LNCaP clone FGC (cell line): ENCODE measurements at regions not wholly inside any gene's neighbourhood (a gene's known extent, or its start where the extent isn't known, plus 50 kb on each side); places are given as distances from the start of the nearest gene placed in this dataset.
A peak's percentile ranks its signal among the peaks of the same experiment; 100 is the strongest.

ENCODE experiments used
- DNase-seq: peaks from one replicate; pipeline ENCODE4 v3.0.0-alpha.2; 2011; ENCODE audit warnings: low read depth
- H3K4me3 ChIP-seq: 2 replicates; pipeline ENCODE4 v1.5.1; 2011; ENCODE audit warnings: mild to moderate bottlenecking, low read depth, low read length, control low read depth
- TF ChIP-seq, protein P1 (sequence below): IDR thresholded peaks from 2 replicates; pipeline ENCODE4 v1.5.1; 2012; ENCODE audit warnings: mild to moderate bottlenecking; ENCODE audit not compliant: control insufficient read depth, insufficient read depth; ENCODE audit errors: extremely low read depth

DNA sequence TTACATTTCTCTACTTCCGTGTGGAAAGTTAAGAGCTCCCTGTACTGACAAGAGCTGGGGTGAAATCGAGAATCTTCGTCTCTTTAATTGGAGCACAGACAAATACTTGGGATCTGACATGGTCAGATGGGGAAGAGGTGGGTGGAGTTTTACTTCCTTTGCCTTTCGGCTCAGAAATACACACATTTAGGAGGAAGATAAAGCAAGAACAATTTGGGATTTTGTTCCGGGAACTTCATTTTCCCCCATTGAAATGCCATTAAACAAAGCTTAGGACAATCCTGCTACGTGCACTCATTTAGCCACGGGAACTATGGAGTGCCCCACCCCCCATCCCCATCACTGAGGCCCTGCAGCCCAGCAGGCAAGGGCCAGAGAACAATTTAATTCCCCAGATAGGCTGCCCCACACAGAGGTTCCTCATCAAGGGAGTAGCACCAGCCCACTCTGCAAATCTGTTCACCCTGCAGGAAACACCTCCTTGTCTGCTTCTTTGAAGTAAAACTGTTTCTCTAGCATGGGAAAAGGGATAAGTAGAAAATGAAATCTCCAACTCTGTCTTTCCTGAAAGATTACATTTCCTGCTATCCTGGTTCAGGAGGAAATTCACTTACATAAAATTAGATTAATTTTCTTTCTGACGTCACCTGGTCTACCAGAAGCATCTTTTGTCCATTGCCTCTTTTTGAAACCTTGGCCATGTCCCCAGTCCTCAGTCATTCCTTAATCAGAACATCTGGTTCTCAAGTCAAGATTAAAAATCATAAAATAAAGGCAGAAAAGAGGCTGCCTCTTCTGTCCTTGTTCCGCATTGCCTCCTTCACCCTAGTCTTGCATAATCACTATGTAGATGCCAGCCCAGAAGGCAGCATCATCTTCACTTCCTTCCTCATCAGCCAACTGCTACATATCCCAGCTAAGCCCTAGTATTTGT lies 206.4 kb downstream of the ENC1 start:
- no peak for DNase-seq
- TF ChIP-seq, protein P1, sequence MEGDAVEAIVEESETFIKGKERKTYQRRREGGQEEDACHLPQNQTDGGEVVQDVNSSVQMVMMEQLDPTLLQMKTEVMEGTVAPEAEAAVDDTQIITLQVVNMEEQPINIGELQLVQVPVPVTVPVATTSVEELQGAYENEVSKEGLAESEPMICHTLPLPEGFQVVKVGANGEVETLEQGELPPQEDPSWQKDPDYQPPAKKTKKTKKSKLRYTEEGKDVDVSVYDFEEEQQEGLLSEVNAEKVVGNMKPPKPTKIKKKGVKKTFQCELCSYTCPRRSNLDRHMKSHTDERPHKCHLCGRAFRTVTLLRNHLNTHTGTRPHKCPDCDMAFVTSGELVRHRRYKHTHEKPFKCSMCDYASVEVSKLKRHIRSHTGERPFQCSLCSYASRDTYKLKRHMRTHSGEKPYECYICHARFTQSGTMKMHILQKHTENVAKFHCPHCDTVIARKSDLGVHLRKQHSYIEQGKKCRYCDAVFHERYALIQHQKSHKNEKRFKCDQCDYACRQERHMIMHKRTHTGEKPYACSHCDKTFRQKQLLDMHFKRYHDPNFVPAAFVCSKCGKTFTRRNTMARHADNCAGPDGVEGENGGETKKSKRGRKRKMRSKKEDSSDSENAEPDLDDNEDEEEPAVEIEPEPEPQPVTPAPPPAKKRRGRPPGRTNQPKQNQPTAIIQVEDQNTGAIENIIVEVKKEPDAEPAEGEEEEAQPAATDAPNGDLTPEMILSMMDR: no peak
- H3K4me3 ChIP-seq: no peak overlapping the region

DNA sequence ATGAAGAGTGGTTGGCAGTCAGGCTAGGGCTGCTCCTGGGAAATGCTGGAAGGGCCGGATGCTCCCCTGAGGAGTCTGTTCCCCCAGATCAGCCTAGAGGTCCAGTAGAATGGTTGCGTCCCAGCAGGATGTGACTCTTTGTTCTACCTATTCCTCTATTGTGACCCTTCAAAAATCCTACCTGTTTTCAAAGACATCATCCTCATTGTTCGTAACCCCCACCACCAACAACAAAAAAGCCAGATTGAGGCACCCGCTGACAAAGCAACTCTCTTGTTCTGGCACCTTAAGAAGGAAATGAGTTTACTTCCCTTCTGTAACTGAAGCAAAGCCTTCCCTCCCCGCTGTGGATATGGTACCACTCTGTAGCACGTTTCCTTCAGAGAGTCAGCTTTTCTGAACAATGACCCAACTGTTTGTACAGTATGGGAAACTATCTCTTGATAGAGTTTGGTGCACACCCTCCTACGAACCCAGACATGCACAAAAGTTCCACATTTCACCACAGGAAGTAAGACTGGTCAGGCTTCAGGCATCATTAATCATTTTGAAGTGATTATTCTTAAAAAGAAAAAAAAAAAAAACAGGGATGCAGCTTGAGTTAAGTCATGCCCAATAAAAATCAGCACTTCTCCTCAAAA lies 207.2 kb downstream of the ENC1 start:
- TF ChIP-seq, protein P1: no peak
- DNase-seq: no peak
- H3K4me3 ChIP-seq: no peak overlapping the region

DNA sequence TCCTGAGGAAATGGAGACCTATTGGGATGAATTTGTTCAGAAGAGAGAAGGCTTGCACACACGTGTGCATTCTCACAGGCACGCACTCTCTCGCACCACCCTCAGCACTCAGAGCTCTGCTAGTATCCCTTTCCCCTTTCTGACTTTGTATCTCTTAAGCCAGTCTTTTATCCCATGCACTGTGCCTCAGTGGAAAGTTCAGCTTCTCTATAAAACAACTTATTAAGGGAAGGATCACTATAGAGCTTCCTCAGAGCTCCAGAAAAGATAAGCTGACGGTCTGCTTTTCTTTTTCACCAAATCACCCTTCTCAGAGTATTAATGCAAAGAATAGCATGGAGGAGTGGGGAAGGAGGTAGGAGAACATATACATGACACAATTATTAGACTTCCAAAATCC lies 207.8 kb downstream of the ENC1 start:
- TF ChIP-seq, protein P1: no peak
- no peak overlapping the region for H3K4me3 ChIP-seq
- no peak for DNase-seq

DNA sequence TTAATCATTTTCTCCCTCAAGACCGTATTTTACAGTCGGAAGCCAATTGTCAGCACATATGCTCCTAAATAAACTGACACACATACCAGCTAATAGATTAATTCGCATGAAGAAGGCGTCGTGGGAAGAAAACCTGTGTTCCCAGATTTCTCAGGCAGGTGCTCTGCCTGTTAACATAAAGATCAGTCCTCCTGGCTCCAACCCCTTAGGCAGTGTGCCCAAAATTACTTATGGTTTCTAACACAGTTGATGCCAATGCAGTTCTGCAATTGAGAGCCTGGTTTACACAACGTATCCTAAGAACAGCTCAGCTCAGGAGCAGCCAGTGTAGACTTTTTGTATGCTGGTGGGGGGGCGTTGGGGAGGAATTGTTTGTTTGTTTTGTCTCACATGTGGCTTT lies 208.3 kb downstream of the ENC1 start:
- TF ChIP-seq, protein P1: no peak
- peak; percentile 36 for DNase-seq
- no peak overlapping the region for H3K4me3 ChIP-seq

DNA sequence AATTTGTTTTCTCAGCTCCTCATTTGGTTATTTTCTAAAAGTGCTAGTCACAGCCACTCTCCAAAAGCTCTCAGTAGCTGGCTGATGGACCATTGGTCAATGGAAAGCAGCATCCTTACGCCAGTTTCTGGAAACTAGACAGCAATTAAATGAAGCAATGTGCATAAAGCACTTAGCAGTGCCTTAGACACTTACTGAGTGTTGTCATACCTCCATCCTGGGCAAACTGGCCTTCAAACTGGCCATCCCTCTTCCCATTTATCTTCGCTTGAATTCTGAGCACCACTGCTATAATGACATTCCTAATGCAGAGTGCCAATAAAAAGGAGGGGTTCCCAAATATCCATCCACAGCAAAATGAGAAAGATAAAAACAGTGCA lies 209.2 kb downstream of the ENC1 start:
- no peak overlapping the region for H3K4me3 ChIP-seq
- TF ChIP-seq, protein P1: no peak
- no peak for DNase-seq

DNA sequence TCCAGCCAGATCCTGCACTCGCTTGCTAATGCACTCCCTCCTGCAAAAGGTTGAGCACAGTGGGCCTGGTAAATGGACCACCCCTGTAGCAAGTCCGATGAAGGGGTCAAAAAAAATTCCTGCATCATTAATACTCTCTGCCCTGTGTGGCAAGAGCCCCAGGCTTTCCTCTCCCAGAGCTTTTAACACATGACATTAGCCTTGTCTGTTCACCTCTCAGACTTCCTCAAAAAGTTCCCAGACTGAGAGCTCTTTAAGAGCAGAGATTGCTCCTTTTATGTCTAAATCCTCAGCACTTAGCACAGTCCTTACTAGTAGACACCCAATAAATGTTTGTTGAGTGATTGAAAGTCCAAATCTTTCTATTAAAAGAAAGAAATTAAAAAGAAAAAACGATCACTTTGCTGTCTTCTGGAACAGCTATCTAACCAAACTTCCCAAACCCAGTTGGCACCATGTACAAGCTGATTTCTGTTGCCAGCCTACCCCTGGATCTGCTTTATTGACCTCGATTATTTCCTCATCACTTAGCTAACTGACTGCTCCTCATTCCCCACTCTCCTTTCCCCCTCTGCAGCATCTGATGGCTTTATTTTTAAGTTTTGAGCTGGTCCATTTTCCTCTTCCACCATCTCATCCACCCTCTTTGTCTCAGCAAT lies 209.8 kb downstream of the ENC1 start:
- no peak for DNase-seq
- no peak overlapping the region for H3K4me3 ChIP-seq
- TF ChIP-seq, protein P1: no peak
